B cell (primary cell): ENCODE measurements at regions not wholly inside any gene's neighbourhood (a gene's known extent, or its start where the extent isn't known, plus 50 kb on each side); places are given as distances from the start of the nearest gene placed in this dataset.

Experiments used
- CTCF ChIP-seq: fragments of 200-600 bp; IDR thresholded peaks from one replicate; pipeline ENCODE4 v1.8.0; 2022; ENCODE audit warnings: antibody characterized with exemption, mild to moderate bottlenecking
- EZH2 ChIP-seq: IDR thresholded peaks from 2 replicates; pipeline ENCODE4 v1.6.1; 2012; ENCODE audit warnings: borderline replicate concordance, low read depth, mild to moderate bottlenecking, moderate library complexity, low read length; ENCODE audit not compliant: insufficient read depth, poor library complexity, severe bottlenecking

DNA sequence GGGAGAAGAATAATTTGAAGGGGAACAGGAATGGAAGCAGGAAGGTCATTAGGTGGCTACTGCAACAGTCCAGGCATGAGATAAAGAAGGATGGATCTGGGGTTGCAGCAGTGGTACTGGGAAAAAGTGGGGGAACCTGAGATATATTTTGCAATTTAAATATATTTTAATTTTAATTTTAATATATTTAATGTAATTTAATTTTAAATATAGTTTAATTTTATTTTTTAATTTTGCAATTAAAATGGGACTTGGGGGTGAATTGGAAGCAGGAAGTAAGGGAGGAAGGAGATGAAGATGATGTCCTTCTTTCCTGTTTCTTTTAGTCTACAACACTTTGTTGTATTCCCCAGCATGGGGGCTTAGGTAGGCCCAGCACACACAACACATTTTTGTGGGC is 369.8 kb downstream of the GADD45G start:
- no peak for TF ChIP-seq CTCF
- no peak for TF ChIP-seq EZH2
